HEK293 (cell line): ENCODE measurements at regions not wholly inside any gene's neighbourhood (a gene's known extent, or its start where the extent isn't known, plus 50 kb on each side); places are given as distances from the start of the nearest gene placed in this dataset.

Experiments used
- EGR2 ChIP-seq: fragments of 450-650 bp; formaldehyde crosslinking; IDR thresholded peaks from 2 replicates; pipeline ENCODE4 v1.5.1; 2016; ENCODE audit warnings: low read depth, missing biosample characterization, missing genetic modification characterization
- KLF9 ChIP-seq: fragments of 450-650 bp; formaldehyde crosslinking; IDR thresholded peaks from 2 replicates; pipeline ENCODE4 v1.5.1; 2016; ENCODE audit warnings: missing biosample characterization, missing genetic modification characterization, low read depth
- ZBTB20 ChIP-seq: fragments of 450-650 bp; formaldehyde crosslinking; IDR thresholded peaks from 2 replicates; pipeline ENCODE4 v1.5.1; 2016; ENCODE audit warnings: missing biosample characterization, missing genetic modification characterization
- ZNF138 ChIP-seq: fragments of 450-650 bp; formaldehyde crosslinking; IDR thresholded peaks from 2 replicates; pipeline ENCODE4 v1.5.1; 2016; ENCODE audit warnings: missing biosample characterization, missing genetic modification characterization, borderline replicate concordance
- ZNF239 ChIP-seq: fragments of 450-650 bp; formaldehyde crosslinking; IDR thresholded peaks from 2 replicates; pipeline ENCODE4 v1.5.1; 2016; ENCODE audit warnings: missing biosample characterization, missing genetic modification characterization
- ZNF26 ChIP-seq: fragments of 450-650 bp; formaldehyde crosslinking; IDR thresholded peaks from 2 replicates; pipeline ENCODE4 v1.5.1; 2016; ENCODE audit warnings: missing biosample characterization, missing genetic modification characterization
- ZNF366 ChIP-seq: fragments of 450-650 bp; formaldehyde crosslinking; conservative IDR thresholded peaks from 2 replicates; pipeline ENCODE4 v1.5.1; 2016; ENCODE audit warnings: missing biosample characterization, missing genetic modification characterization
- ZNF747 ChIP-seq: fragments of 450-650 bp; formaldehyde crosslinking; IDR thresholded peaks from 2 replicates; pipeline ENCODE4 v1.5.1; 2016; ENCODE audit warnings: missing biosample characterization, missing genetic modification characterization
- ZNF843 ChIP-seq: fragments of 450-650 bp; formaldehyde crosslinking; IDR thresholded peaks from 2 replicates; pipeline ENCODE4 v1.5.1; 2016; ENCODE audit warnings: missing biosample characterization, missing genetic modification characterization
- TF ChIP-seq, protein P1 (sequence below): fragments of 450-650 bp; formaldehyde crosslinking; IDR thresholded peaks from 2 replicates; pipeline ENCODE4 v1.5.1; 2016; ENCODE audit warnings: missing biosample characterization, missing genetic modification characterization
- TF ChIP-seq, protein P2 (sequence below): fragments of 450-650 bp; formaldehyde crosslinking; IDR thresholded peaks from 2 replicates; pipeline ENCODE4 v1.5.1; 2016; ENCODE audit warnings: missing biosample characterization, missing genetic modification characterization
- TF ChIP-seq, protein P3 (sequence below): fragments of 450-650 bp; formaldehyde crosslinking; IDR thresholded peaks from 2 replicates; pipeline ENCODE4 v1.5.1; 2016; ENCODE audit warnings: missing biosample characterization, missing genetic modification characterization
- TF ChIP-seq, protein P4 (sequence below): sonication (generic); formaldehyde crosslinking; IDR thresholded peaks from 2 replicates; pipeline ENCODE4 v1.8.1; 2022; ENCODE audit warnings: mild to moderate bottlenecking, moderate library complexity, missing genetic modification reagents

DNA sequence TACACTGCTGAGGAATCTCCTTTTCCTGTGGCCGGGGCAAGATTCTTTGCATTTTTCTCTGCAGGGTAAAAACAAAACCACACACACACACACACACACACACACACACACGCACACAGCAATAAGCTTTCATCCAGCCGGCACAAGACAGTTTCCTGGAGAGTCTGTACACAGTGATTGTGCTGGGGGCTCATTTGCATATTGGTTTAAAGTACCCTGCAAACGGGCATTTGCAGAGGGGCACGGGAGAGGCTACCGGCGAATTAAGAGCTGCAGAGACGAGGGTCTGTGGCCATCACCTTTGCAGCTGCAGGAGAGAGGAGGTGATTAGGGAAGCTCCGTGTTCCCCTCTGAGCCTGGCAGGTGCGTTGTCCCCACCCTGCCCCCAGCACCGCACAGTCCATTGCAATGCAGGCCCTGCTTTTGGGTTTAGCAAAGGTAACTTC is 219.9 kb downstream of the SHOX start:
- TF ChIP-seq ZNF843 (tag by site-specific recombination) (no peak), EGR2 (no peak), ZNF747 (tag by site-specific recombination) (no peak), ZBTB20 (tag by site-specific recombination) (no peak), ZNF239 (tag by site-specific recombination) (no peak), KLF9 (no peak), ZNF366 (tag by site-specific recombination) (no peak), ZNF26 (tag by site-specific recombination) (no peak), ZNF138 (tag by site-specific recombination) (no peak)
- TF ChIP-seq, protein P1, sequence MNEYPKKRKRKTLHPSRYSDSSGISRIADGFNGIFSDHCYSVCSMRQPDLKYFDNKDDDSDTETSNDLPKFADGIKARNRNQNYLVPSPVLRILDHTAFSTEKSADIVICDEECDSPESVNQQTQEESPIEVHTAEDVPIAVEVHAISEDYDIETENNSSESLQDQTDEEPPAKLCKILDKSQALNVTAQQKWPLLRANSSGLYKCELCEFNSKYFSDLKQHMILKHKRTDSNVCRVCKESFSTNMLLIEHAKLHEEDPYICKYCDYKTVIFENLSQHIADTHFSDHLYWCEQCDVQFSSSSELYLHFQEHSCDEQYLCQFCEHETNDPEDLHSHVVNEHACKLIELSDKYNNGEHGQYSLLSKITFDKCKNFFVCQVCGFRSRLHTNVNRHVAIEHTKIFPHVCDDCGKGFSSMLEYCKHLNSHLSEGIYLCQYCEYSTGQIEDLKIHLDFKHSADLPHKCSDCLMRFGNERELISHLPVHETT: no peak
- TF ChIP-seq, protein P2, sequence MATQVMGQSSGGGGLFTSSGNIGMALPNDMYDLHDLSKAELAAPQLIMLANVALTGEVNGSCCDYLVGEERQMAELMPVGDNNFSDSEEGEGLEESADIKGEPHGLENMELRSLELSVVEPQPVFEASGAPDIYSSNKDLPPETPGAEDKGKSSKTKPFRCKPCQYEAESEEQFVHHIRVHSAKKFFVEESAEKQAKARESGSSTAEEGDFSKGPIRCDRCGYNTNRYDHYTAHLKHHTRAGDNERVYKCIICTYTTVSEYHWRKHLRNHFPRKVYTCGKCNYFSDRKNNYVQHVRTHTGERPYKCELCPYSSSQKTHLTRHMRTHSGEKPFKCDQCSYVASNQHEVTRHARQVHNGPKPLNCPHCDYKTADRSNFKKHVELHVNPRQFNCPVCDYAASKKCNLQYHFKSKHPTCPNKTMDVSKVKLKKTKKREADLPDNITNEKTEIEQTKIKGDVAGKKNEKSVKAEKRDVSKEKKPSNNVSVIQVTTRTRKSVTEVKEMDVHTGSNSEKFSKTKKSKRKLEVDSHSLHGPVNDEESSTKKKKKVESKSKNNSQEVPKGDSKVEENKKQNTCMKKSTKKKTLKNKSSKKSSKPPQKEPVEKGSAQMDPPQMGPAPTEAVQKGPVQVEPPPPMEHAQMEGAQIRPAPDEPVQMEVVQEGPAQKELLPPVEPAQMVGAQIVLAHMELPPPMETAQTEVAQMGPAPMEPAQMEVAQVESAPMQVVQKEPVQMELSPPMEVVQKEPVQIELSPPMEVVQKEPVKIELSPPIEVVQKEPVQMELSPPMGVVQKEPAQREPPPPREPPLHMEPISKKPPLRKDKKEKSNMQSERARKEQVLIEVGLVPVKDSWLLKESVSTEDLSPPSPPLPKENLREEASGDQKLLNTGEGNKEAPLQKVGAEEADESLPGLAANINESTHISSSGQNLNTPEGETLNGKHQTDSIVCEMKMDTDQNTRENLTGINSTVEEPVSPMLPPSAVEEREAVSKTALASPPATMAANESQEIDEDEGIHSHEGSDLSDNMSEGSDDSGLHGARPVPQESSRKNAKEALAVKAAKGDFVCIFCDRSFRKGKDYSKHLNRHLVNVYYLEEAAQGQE (tag by site-specific recombination): no peak
- TF ChIP-seq, protein P3, sequence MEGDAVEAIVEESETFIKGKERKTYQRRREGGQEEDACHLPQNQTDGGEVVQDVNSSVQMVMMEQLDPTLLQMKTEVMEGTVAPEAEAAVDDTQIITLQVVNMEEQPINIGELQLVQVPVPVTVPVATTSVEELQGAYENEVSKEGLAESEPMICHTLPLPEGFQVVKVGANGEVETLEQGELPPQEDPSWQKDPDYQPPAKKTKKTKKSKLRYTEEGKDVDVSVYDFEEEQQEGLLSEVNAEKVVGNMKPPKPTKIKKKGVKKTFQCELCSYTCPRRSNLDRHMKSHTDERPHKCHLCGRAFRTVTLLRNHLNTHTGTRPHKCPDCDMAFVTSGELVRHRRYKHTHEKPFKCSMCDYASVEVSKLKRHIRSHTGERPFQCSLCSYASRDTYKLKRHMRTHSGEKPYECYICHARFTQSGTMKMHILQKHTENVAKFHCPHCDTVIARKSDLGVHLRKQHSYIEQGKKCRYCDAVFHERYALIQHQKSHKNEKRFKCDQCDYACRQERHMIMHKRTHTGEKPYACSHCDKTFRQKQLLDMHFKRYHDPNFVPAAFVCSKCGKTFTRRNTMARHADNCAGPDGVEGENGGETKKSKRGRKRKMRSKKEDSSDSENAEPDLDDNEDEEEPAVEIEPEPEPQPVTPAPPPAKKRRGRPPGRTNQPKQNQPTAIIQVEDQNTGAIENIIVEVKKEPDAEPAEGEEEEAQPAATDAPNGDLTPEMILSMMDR: no peak
- TF ChIP-seq, protein P4, sequence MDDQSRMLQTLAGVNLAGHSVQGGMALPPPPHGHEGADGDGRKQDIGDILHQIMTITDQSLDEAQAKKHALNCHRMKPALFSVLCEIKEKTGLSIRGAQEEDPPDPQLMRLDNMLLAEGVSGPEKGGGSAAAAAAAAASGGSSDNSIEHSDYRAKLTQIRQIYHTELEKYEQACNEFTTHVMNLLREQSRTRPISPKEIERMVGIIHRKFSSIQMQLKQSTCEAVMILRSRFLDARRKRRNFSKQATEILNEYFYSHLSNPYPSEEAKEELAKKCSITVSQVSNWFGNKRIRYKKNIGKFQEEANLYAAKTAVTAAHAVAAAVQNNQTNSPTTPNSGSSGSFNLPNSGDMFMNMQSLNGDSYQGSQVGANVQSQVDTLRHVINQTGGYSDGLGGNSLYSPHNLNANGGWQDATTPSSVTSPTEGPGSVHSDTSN (CRISPR knock-in tag): no peak
